Smooth muscle cell (in vitro differentiated cells): ENCODE measurements at regions not wholly inside any gene's neighbourhood (a gene's known extent, or its start where the extent isn't known, plus 50 kb on each side); places are given as distances from the start of the nearest gene placed in this dataset.
"Not testable (repeated sequence)": the region's sequence is repeated elsewhere in the genome, so short reads cannot be mapped to it uniquely, and the experiment has no call there.

Experiments used
- DNase-seq: peaks from one replicate; lab custom pipeline; 2025; ENCODE audit not compliant: unreplicated experiment; lab: John Stamatoyannopoulos, UW
- H2AFZ ChIP-seq: fragments of 200-600 bp; sonication (generic); 2 replicates; pipeline ENCODE4 v1.6.0; 2016; ENCODE audit warnings: antibody characterized with exemption, low read depth, mild to moderate bottlenecking
- H3F3A ChIP-seq: fragments of 200-600 bp; sonication (generic); 2 replicates; pipeline ENCODE4 v1.6.0; 2017; ENCODE audit warnings: antibody characterized with exemption, low read depth
- H3K27ac ChIP-seq: fragments of 200-600 bp; sonication (generic); 2 replicates; pipeline ENCODE4 v1.5.1; 2016; ENCODE audit warnings: low read depth, mild to moderate bottlenecking
- H3K27me3 ChIP-seq: fragments of 200-600 bp; sonication (generic); 2 replicates; pipeline ENCODE4 v1.6.1; 2016; ENCODE audit warnings: low read depth, mild to moderate bottlenecking
- H3K36me3 ChIP-seq: fragments of 200-600 bp; sonication (generic); 2 replicates; pipeline ENCODE4 v1.5.1; 2016; ENCODE audit warnings: low read depth
- H3K4me1 ChIP-seq: fragments of 200-600 bp; sonication (generic); 2 replicates; pipeline ENCODE4 v1.5.1; 2016; ENCODE audit warnings: low read depth
- H3K4me2 ChIP-seq: fragments of 200-600 bp; sonication (generic); 2 replicates; pipeline ENCODE4 v1.6.0; 2016; ENCODE audit warnings: mild to moderate bottlenecking
- H3K4me3 ChIP-seq: fragments of 200-600 bp; sonication (generic); 2 replicates; pipeline ENCODE4 v1.5.1; 2016; ENCODE audit warnings: mild to moderate bottlenecking
- H3K79me2 ChIP-seq: fragments of 200-600 bp; sonication (generic); 2 replicates; pipeline ENCODE4 v1.6.0; 2016; ENCODE audit warnings: low read depth, mild to moderate bottlenecking
- H3K9ac ChIP-seq: fragments of 200-600 bp; sonication (generic); 2 replicates; pipeline ENCODE4 v1.6.0; 2016; ENCODE audit warnings: low read depth
- H3K9me3 ChIP-seq: fragments of 200-600 bp; sonication (generic); replicated peaks from 2 replicates; pipeline ENCODE4 v1.5.1; 2016; ENCODE audit warnings: low read depth
- H4K20me1 ChIP-seq: fragments of 200-600 bp; sonication (generic); 2 replicates; pipeline ENCODE4 v1.6.0; 2016; ENCODE audit warnings: low read depth
- CTCF ChIP-seq: fragments of 200-600 bp; sonication (generic); IDR thresholded peaks from 2 replicates; pipeline ENCODE4 v1.5.1; 2017; ENCODE audit warnings: borderline replicate concordance, mild to moderate bottlenecking, antibody characterized with exemption; ENCODE audit not compliant: insufficient read depth, poor library complexity, severe bottlenecking
- WGBS: methylation state at CpG from one replicate; pipeline ENCODE4 v1.1.7; 2016; ENCODE audit warnings: low lambda C conversion rate; 5-methylcytosine and 5-hydroxymethylcytosine counted together

GRCh38 chr13:104943331-104943730 lies 1592.1 kb downstream of the EFNB2 start:
- no peaks in the 10 kb centered on the region for H3K79me2 ChIP-seq
- TF ChIP-seq CTCF = no peak
- no peaks in the 10 kb centered on the region for H3F3A ChIP-seq
- no peaks in the 10 kb centered on the region for H3K9me3 ChIP-seq
- H3K27me3 ChIP-seq = peaks cover 42% of the 10 kb centered on the region
- H2AFZ ChIP-seq = no peak overlapping the region
- H3K36me3 ChIP-seq = no peaks in the 10 kb centered on the region
- no peak overlapping the region for H3K4me3 ChIP-seq
- no peak overlapping the region for H3K27ac ChIP-seq
- 68% methylated on average over 3 of the region's 3 CpGs for WGBS
- H3K4me2 ChIP-seq = no peak overlapping the region
- H4K20me1 ChIP-seq = no peaks in the 10 kb centered on the region
- no peak for DNase-seq
- no peaks in the 10 kb centered on the region for H3K4me1 ChIP-seq
- H3K9ac ChIP-seq = no peak overlapping the region

GRCh38 chr13:104937881-104938280 lies 1597.6 kb downstream of the EFNB2 start:
- H3K27me3 ChIP-seq = peaks cover 17% of the 10 kb centered on the region
- H3K27ac ChIP-seq = no peak overlapping the region
- H3K9me3 ChIP-seq = no peaks in the 10 kb centered on the region
- 75% methylated on average over 7 of the region's 7 CpGs for WGBS
- no peak overlapping the region for H3K4me3 ChIP-seq
- H4K20me1 ChIP-seq = no peaks in the 10 kb centered on the region
- no peaks in the 10 kb centered on the region for H3K79me2 ChIP-seq
- no peaks in the 10 kb centered on the region for H3F3A ChIP-seq
- no peak for DNase-seq
- TF ChIP-seq CTCF = no peak
- no peak overlapping the region for H3K4me2 ChIP-seq
- H3K4me1 ChIP-seq = no peaks in the 10 kb centered on the region
- H3K9ac ChIP-seq = no peak overlapping the region
- H2AFZ ChIP-seq = no peak overlapping the region
- H3K36me3 ChIP-seq = no peaks in the 10 kb centered on the region

GRCh38 chr13:104936304-104936703 lies 1599.2 kb downstream of the EFNB2 start:
- Histone ChIP-seq H4K20me1 (no peaks in the 10 kb centered on the region), H3K9ac (no peak overlapping the region), H3K36me3 (no peaks in the 10 kb centered on the region), H3K4me1 (no peaks in the 10 kb centered on the region), H3K4me2 (no peak overlapping the region), H3K4me3 (no peak overlapping the region), H3K27ac (no peak overlapping the region), H3F3A (no peaks in the 10 kb centered on the region), H3K9me3 (no peaks in the 10 kb centered on the region), H2AFZ (no peak overlapping the region), H3K79me2 (no peaks in the 10 kb centered on the region), H3K27me3 (peaks cover 3% of the 10 kb centered on the region)
- no peak for DNase-seq
- WGBS = 69% methylated on average over 2 of the region's 2 CpGs
- no peak for TF ChIP-seq CTCF

GRCh38 chr13:104920513-104920912 lies 1614.9 kb downstream of the EFNB2 start:
- H3K9ac ChIP-seq, H3K79me2 ChIP-seq, H3K27ac ChIP-seq, H3K36me3 ChIP-seq, H3F3A ChIP-seq, H2AFZ ChIP-seq, H4K20me1 ChIP-seq, H3K4me1 ChIP-seq, H3K4me2 ChIP-seq, H3K9me3 ChIP-seq, H3K4me3 ChIP-seq, DNase-seq, H3K27me3 ChIP-seq: not testable (repeated sequence)
- WGBS = 94% methylated on average over 1 of the region's 1 CpG
